Tibial artery (tissue), 4 donors: ENCODE measurements at regions not wholly inside any gene's neighbourhood (a gene's known extent, or its start where the extent isn't known, plus 50 kb on each side); places are given as distances from the start of the nearest gene placed in this dataset.

Experiments used
- DNase-seq, 2 donors: peaks; one replicate each; pipeline ENCODE4 v3.0.0-alpha.2; 2019
- H3K27ac ChIP-seq, 2 donors: fragments of 200-600 bp; sonication (generic) in 1 of 2; 1 replicate in 1 of 2; 2 replicates in 1 of 2; pipeline ENCODE4 v1.5.1; 2018 to 2019; ENCODE audit warnings: mild to moderate bottlenecking in 1 of 2
- H3K27me3 ChIP-seq, 2 donors: fragments of 200-600 bp; sonication (generic) in 1 of 2; one replicate each; pipeline versions ENCODE4 v1.5.1 to v1.6.0; 2016 to 2019
- H3K36me3 ChIP-seq, 3 donors: fragments of 200-600 bp; sonication (generic) in 2 of 3; one replicate each; pipeline ENCODE4 v1.5.1; 2016 to 2019; ENCODE audit warnings: mild to moderate bottlenecking in 2 of 3
- H3K4me1 ChIP-seq, 4 donors: fragments of 200-600 bp; sonication (generic) in 2 of 4; 1 replicate in 3 of 4; 2 replicates in 1 of 4; pipeline ENCODE4 v1.5.1; 2016 to 2019
- H3K4me3 ChIP-seq, 2 donors: fragments of 200-600 bp; sonication (generic) in 1 of 2; 1 replicate in 1 of 2; 2 replicates in 1 of 2; pipeline ENCODE4 v1.5.1; 2018 to 2019; ENCODE audit warnings: mild to moderate bottlenecking in 2 of 2
- H3K9me3 ChIP-seq, 3 donors: fragments of 200-600 bp; sonication (generic) in 1 of 3; one replicate each; pipeline ENCODE4 v1.5.1; 2016 to 2019
- CTCF ChIP-seq, 2 experiments: fragments of 200-600 bp in 1 of 2; fragments of 450-650 bp in 1 of 2; IDR thresholded peaks; one replicate each; pipeline ENCODE4 v1.5.1; 2017 to 2019; ENCODE audit warnings: antibody characterized with exemption in 2 of 2, mild to moderate bottlenecking in 1 of 2, moderate library complexity in 1 of 2
- intact Hi-C: fragments of 100-400 bp; cut with DNase I; formaldehyde crosslinking; loops from one replicate; pipeline ENCODE4 v1.15.0; 2023; ENCODE audit warnings: low total_unique reads

GRCh38 chr5:90231688-90232087 lies 177.9 kb downstream of the CETN3 start:
- Histone ChIP-seq H3K36me3 (no peaks in the 10 kb centered on the region), H3K27ac (peak overlapping the region; percentile 74 to 77), H3K4me3 (no peak overlapping the region), H3K27me3 (no peaks in the 10 kb centered on the region), H3K4me1 (peaks cover 0 to 73% (median 23%) of the 10 kb centered on the region in 4 donors), H3K9me3 (no peaks in the 10 kb centered on the region)
- TF ChIP-seq CTCF (IDR thresholded peaks at IDR 0.05) = no peak
- no peak for DNase-seq
- intact Hi-C loops = no loop called here

GRCh38 chr5:90227683-90228082 lies 181.9 kb downstream of the CETN3 start:
- peak in 1 of 2 donors; percentile 76 for DNase-seq

DNA sequence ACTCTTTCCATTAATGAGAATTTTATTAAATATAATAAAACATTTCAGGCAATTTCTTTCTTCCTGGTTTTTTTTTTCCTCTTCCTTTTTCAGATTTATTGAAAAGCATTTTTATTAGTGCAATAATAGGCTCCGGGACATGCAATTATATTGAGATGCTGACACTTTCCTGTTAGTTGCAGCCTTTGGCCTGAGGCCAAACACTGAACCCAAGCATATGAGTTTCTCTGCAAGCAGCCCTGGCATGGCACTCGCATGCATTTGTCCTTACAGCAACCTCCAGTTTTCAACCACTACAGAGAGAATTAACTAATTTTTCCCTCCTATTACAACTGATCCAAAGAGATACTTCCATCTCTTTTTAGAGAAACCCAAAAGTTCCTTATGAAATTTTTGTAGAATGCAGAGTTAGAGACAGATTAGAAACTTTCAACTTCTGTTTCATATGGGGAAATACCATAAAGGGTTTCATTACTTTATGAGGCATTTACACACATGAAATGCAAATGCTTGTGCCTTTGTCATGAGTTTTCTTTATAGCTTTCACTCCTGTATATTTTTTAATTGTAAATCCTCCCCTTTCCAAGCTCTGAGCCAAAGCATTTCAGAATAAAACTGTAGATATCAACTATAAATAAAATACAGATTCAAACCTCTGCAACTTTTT lies 183.0 kb downstream of the CETN3 start:
- Histone ChIP-seq H3K4me1 (peaks cover 0 to 50% (median 11%) of the 10 kb centered on the region in 4 donors), H3K27me3 (no peaks in the 10 kb centered on the region), H3K9me3 (no peaks in the 10 kb centered on the region), H3K27ac (peak overlapping the region in 1 of 2 donors; percentile 77), H3K36me3 (no peaks in the 10 kb centered on the region), H3K4me3 (no peak overlapping the region)
- TF ChIP-seq CTCF (IDR thresholded peaks at IDR 0.05) = no peak
- no peak for DNase-seq
- intact Hi-C loops = no loop called here

More at GRCh38 chr5:90227683-90228082, 181.9 kb downstream of the CETN3 start:
- no peak overlapping the region for H3K4me3 ChIP-seq
- H3K4me1 ChIP-seq = peaks cover 0 to 61% (median 15%) of the 10 kb centered on the region in 4 donors
- intact Hi-C loops = no loop called here
- no peak for TF ChIP-seq CTCF (IDR thresholded peaks at IDR 0.05)
- H3K36me3 ChIP-seq = no peaks in the 10 kb centered on the region
- peak overlapping the region; percentile 45 to 77 for H3K27ac ChIP-seq
- H3K27me3 ChIP-seq = no peaks in the 10 kb centered on the region
- H3K9me3 ChIP-seq = no peaks in the 10 kb centered on the region

DNA sequence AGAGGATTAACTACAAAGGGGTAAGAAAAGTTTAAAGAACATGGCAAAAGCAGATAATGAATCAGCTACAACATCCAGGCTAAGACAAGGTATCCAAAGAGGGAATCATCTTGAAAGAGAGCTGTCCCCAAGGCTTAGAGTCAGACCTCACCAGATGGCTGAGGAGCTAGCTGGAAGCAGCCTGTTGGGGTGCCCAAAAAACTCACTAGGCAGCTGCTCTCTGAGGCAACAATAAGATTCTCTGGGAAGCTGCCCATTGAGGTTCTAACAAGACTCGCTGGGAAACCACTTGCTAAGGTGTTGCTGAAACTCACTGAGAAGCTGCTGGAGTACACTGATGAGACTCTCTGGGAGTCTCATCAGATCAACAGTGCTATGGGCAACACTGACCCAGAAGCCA lies 185.2 kb downstream of the CETN3 start:
- no peak for DNase-seq
- no peak overlapping the region for H3K4me3 ChIP-seq
- H3K9me3 ChIP-seq = no peaks in the 10 kb centered on the region
- intact Hi-C loops = no loop called here
- H3K36me3 ChIP-seq = no peaks in the 10 kb centered on the region
- peaks cover 0 to 40% (median 11%) of the 10 kb centered on the region in 4 donors for H3K4me1 ChIP-seq
- no peak overlapping the region for H3K27ac ChIP-seq
- no peaks in the 10 kb centered on the region for H3K27me3 ChIP-seq
- no peak for TF ChIP-seq CTCF (IDR thresholded peaks at IDR 0.05)

- intact Hi-C loops = no loop called here
- no peaks in the 10 kb centered on the region for H3K9me3 ChIP-seq
- no peaks in the 10 kb centered on the region for H3K27me3 ChIP-seq
- H3K4me1 ChIP-seq = peaks cover 0 to 35% (median 11%) of the 10 kb centered on the region in 4 donors
- TF ChIP-seq CTCF (IDR thresholded peaks at IDR 0.05) = no peak
- no peaks in the 10 kb centered on the region for H3K36me3 ChIP-seq
- no peak overlapping the region for H3K27ac ChIP-seq
- no peak for DNase-seq
- H3K4me3 ChIP-seq = no peak overlapping the region
Measured at GRCh38 chr5:90223756-90224155, 185.8 kb downstream of the CETN3 start.
